Lung (tissue), 11 donors: ENCODE measurements at regions not wholly inside any gene's neighbourhood (a gene's known extent, or its start where the extent isn't known, plus 50 kb on each side); places are given as distances from the start of the nearest gene placed in this dataset.

Experiments
- ATAC-seq: fragments of 200-7000 bp; cut with Tn5 transposase; one replicate; pipeline ENCODE4 v1.9.1; 2020; ENCODE audit warnings: moderate number of reproducible peaks; ENCODE audit not compliant: insufficient read depth, low FRiP score
- DNase-seq, 3 donors: peaks; one replicate each; pipeline ENCODE4 v3.0.0-alpha.2; 2013 to 2017
- H3K27ac ChIP-seq, 2 donors: one replicate each; pipeline ENCODE4 v1.5.1; 2013; ENCODE audit warnings: mild to moderate bottlenecking in 2 of 2, moderate library complexity in 2 of 2, control low read depth in 1 of 2, inconsistent platforms in 1 of 2, low read depth in 1 of 2, low read length in 1 of 2
- H3K27me3 ChIP-seq, 3 donors: one replicate each; pipeline ENCODE4 v1.5.1; 2013; ENCODE audit warnings: low read length in 2 of 3; ENCODE audit not compliant: control insufficient read depth in 3 of 3, insufficient read depth in 3 of 3
- H3K36me3 ChIP-seq, 4 donors: one replicate each; pipeline ENCODE4 v1.5.1; 2013; ENCODE audit warnings: low read length in 4 of 4, mild to moderate bottlenecking in 1 of 4, moderate library complexity in 1 of 4; ENCODE audit not compliant: control insufficient read depth in 4 of 4, insufficient read depth in 4 of 4
- H3K4me1 ChIP-seq, 5 donors: one replicate each; pipeline ENCODE4 v1.5.1; 2013; ENCODE audit warnings: low read length in 5 of 5, mild to moderate bottlenecking in 2 of 5, moderate library complexity in 1 of 5; ENCODE audit not compliant: control insufficient read depth in 5 of 5, insufficient read depth in 5 of 5
- H3K4me3 ChIP-seq: one replicate; pipeline ENCODE4 v1.5.1; 2013; ENCODE audit warnings: mild to moderate bottlenecking, control low read depth, moderate library complexity
- H3K9ac ChIP-seq, 2 donors: one replicate each; pipeline ENCODE4 v1.5.1; 2013; ENCODE audit warnings: low read length in 2 of 2, control low read depth in 1 of 2; ENCODE audit not compliant: insufficient read depth in 1 of 2
- H3K9me3 ChIP-seq, 4 donors: one replicate each; pipeline ENCODE4 v1.5.1; 2013; ENCODE audit warnings: low read length in 3 of 4, mild to moderate bottlenecking in 1 of 4, moderate library complexity in 1 of 4; ENCODE audit not compliant: control insufficient read depth in 4 of 4, insufficient read depth in 3 of 4
- CTCF ChIP-seq: IDR thresholded peaks from 2 replicates; pipeline ENCODE4 v1.5.1; 2012; ENCODE audit warnings: mild to moderate bottlenecking; ENCODE audit errors: control extremely low read depth, extremely low read depth
- WGBS, 2 donors: extraction: QIAGEN DNeasy Blood & Tissue Kit; methylation state at CpG; one replicate each; pipeline ENCODE4 v1.1.7; 2013; 5-methylcytosine and 5-hydroxymethylcytosine counted together
- donor health status: control.
- donor health status: control.
- donor health status: Bipolar disorder and iron deficiency.
- donor health status: healthy.
- donor health status: DM: yes; HTN: yes; CAD: no.

GRCh38 chr12:31822761-31823160 lies 93.9 kb upstream of the AMN1 start:
- no peak for TF ChIP-seq CTCF

GRCh38 chr12:31821484-31821883 lies 92.7 kb upstream of the AMN1 start:
- no peaks in the 10 kb centered on the region for H3K4me1 ChIP-seq
- H3K9me3 ChIP-seq: peaks cover 0 to 4% (median 1%) of the 10 kb centered on the region in 4 donors
- no peak overlapping the region for H3K27ac ChIP-seq
- 90 to 97% methylated on average over 3 of the region's 3 CpGs for WGBS, 2 donors
- TF ChIP-seq CTCF: no peak
- H3K9ac ChIP-seq: no peak overlapping the region
- no peaks in the 10 kb centered on the region for H3K36me3 ChIP-seq
- no peak overlapping the region for H3K4me3 ChIP-seq
- no peaks in the 10 kb centered on the region for H3K27me3 ChIP-seq
- DNase-seq (no peak), ATAC-seq (no peak)

More at GRCh38 chr12:31822761-31823160, 93.9 kb upstream of the AMN1 start:
- Histone ChIP-seq H3K4me1 (peaks cover 0 to 1% (median 0%) of the 10 kb centered on the region in 5 donors), H3K36me3 (no peaks in the 10 kb centered on the region), H3K27me3 (no peaks in the 10 kb centered on the region), H3K27ac (no peak overlapping the region), H3K4me3 (no peak overlapping the region), H3K9me3 (peaks cover 0 to 4% (median 3%) of the 10 kb centered on the region in 4 donors), H3K9ac (no peak overlapping the region)
- no peak for ATAC-seq
- no peak for DNase-seq

- H3K36me3 ChIP-seq: no peaks in the 10 kb centered on the region
- no peaks in the 10 kb centered on the region for H3K27me3 ChIP-seq
- H3K9me3 ChIP-seq: peaks cover 0 to 2% (median 1%) of the 10 kb centered on the region in 4 donors
- no peak for DNase-seq
- no peak overlapping the region for H3K9ac ChIP-seq
- no peak for ATAC-seq
- no peaks in the 10 kb centered on the region for H3K4me1 ChIP-seq
- H3K4me3 ChIP-seq: no peak overlapping the region
- H3K27ac ChIP-seq: no peak overlapping the region
- no peak for TF ChIP-seq CTCF
- 91 to 95% methylated on average over 7 of the region's 7 CpGs for WGBS, 2 donors
These were observed 92.0 kb upstream of the AMN1 start for GRCh38 chr12:31820832-31821231.

- 75 to 77% methylated on average over 2 of the region's 2 CpGs for WGBS, 2 donors
- ATAC-seq: no peak
- Histone ChIP-seq H3K9me3 (no peaks in the 10 kb centered on the region), H3K4me3 (no peak overlapping the region), H3K4me1 (no peaks in the 10 kb centered on the region), H3K36me3 (no peaks in the 10 kb centered on the region), H3K27me3 (no peaks in the 10 kb centered on the region), H3K27ac (no peak overlapping the region), H3K9ac (no peak overlapping the region)
- no peak for TF ChIP-seq CTCF
- no peak for DNase-seq
These were observed 90.6 kb upstream of the AMN1 start for GRCh38 chr12:31819427-31819826.
